K562 (cell line): ENCODE measurements at regions not wholly inside any gene's neighbourhood (a gene's known extent, or its start where the extent isn't known, plus 50 kb on each side); places are given as distances from the start of the nearest gene placed in this dataset.

Experiments
- ATAC-seq: fragments of 200-7000 bp; cut with Tn5 transposase; 3 replicates; pipeline ENCODE4 v1.9.1; 2020; ENCODE audit warnings: moderate library complexity
- BruUV-seq: library from RNA; stranded (reverse); fragments of 400-500 nt; replicated peaks from 2 replicates; lab custom pipeline; 2021; lab: Mats Ljungman, UMichigan
- CTCF ChIA-PET: fragments of 300-600 bp; formaldehyde crosslinking; extraction: SDS; loops from one replicate; lab custom pipeline; 2021; ENCODE audit warnings: low intra/inter-chr PET ratio; lab: Yijun Ruan, JAX
- POLR2A ChIA-PET: fragments of 300-600, 350-650 bp; sonication (Branson Sonifier 250); formaldehyde crosslinking; extraction: SDS; loops from one replicate; lab custom pipeline; 2021; ENCODE audit warnings: antibody characterized with exemption, inconsistent platforms; lab: Yijun Ruan, JAX
- DNase-seq, 4 experiments: peaks; one replicate each; pipeline versions ENCODE4 v3.0.0 to v3.0.0-alpha.2; 2011 to 2018; ENCODE audit warnings: low spot score in 3 of 4, mixed read lengths in 3 of 4; ENCODE audit errors: extremely low read depth in 1 of 4
- FAIRE-seq: peaks from 2 replicates; lab custom pipeline; 2011; peaks lifted over from hg19 to GRCh38; lab: Jason Lieb, UNC
- H2AFZ ChIP-seq: 2 replicates; pipeline ENCODE4 v1.6.0; 2011; ENCODE audit warnings: low read depth, low read length, control low read depth, inconsistent platforms
- H3K27ac ChIP-seq: fragments of 200-600 bp; 3 replicates; pipeline ENCODE4 v1.8.0; 2011; ENCODE audit warnings: low read depth, mild to moderate bottlenecking, control low read depth, inconsistent platforms, low read length, moderate library complexity, mixed read lengths; ENCODE audit errors: extremely low read depth
- H3K27me3 ChIP-seq, 2 experiments: fragments of 300-600 bp in 1 of 2; 2 replicates in 1 of 2; 3 replicates in 1 of 2; pipeline versions ENCODE4 v1.6.0 to v1.8.0; 2011; ENCODE audit warnings: inconsistent platforms in 2 of 2, low read length in 2 of 2, mild to moderate bottlenecking in 1 of 2, mixed read lengths in 1 of 2, moderate library complexity in 1 of 2; ENCODE audit not compliant: control insufficient read depth in 2 of 2, insufficient read depth in 2 of 2
- H3K36me3 ChIP-seq: fragments of 300-600 bp; 3 replicates; pipeline ENCODE4 v1.8.0; 2011; ENCODE audit warnings: mild to moderate bottlenecking, low read length, inconsistent platforms; ENCODE audit not compliant: control insufficient read depth, insufficient read depth
- H3K4me1 ChIP-seq, 2 experiments: fragments of 200-600 bp in 1 of 2; replicated peaks in 1 of 2; 2 replicates in 1 of 2; 3 replicates in 1 of 2; pipeline versions ENCODE4 v1.5.1 to v1.8.0; 2011; ENCODE audit warnings: inconsistent platforms in 2 of 2, low read length in 2 of 2, mild to moderate bottlenecking in 1 of 2, mixed read lengths in 1 of 2, moderate library complexity in 1 of 2; ENCODE audit not compliant: control insufficient read depth in 2 of 2, insufficient read depth in 2 of 2
- H3K4me2 ChIP-seq: 2 replicates; pipeline ENCODE4 v1.6.1; 2011; ENCODE audit warnings: low read length, control low read depth, inconsistent platforms, mixed read lengths; ENCODE audit not compliant: insufficient read depth
- H3K4me3 ChIP-seq: fragments of 200-600 bp; sonication (generic), shearing (Covaris generic); 2 replicates; pipeline ENCODE4 v1.5.1; 2016; ENCODE audit warnings: control low read depth, inconsistent platforms
- H3K79me2 ChIP-seq: fragments of 200-600 bp; 3 replicates; pipeline ENCODE4 v1.8.0; 2011; ENCODE audit warnings: low read length, inconsistent platforms; ENCODE audit not compliant: control insufficient read depth, insufficient read depth
- H3K9ac ChIP-seq, 2 experiments: 2 replicates each; pipeline versions ENCODE4 v1.6.0 to v1.6.1; 2011; ENCODE audit warnings: low read depth in 2 of 2, low read length in 2 of 2, control low read depth in 1 of 2, inconsistent platforms in 1 of 2, mild to moderate bottlenecking in 1 of 2, mixed read lengths in 1 of 2; ENCODE audit not compliant: insufficient read depth in 1 of 2
- H3K9me1 ChIP-seq: one replicate; pipeline ENCODE4 v1.6.0; 2011; ENCODE audit warnings: inconsistent platforms, mild to moderate bottlenecking, low read length, moderate library complexity; ENCODE audit not compliant: control insufficient read depth, insufficient read depth
- H3K9me3 ChIP-seq: replicated peaks from 2 replicates; pipeline ENCODE4 v1.5.1; 2011; ENCODE audit warnings: low read depth, low read length, inconsistent platforms; ENCODE audit not compliant: control insufficient read depth, insufficient read depth
- H4K20me1 ChIP-seq: replicated peaks from 2 replicates; pipeline ENCODE4 v1.6.1; 2011; ENCODE audit warnings: low read length, inconsistent platforms, mixed read lengths; ENCODE audit not compliant: control insufficient read depth, insufficient read depth
- CBX5 ChIP-seq: IDR thresholded peaks from 2 replicates; pipeline ENCODE4 v1.6.1; 2014; ENCODE audit warnings: low read depth, borderline replicate concordance
- FOSL1 ChIP-seq: fragments of 200-800 bp; sonication (Bioruptor generic); conservative IDR thresholded peaks from 2 replicates; pipeline ENCODE4 v1.6.1; 2016; ENCODE audit warnings: missing genetic modification characterization, missing compliant biosample characterization
- JUN ChIP-seq, 2 experiments: sonication (generic) in 1 of 2; formaldehyde crosslinking in 1 of 2; IDR thresholded peaks; 2 replicates each; pipeline versions ENCODE4 v1.6.1 to v1.8.0; 2012 to 2022; ENCODE audit warnings: borderline replicate concordance in 2 of 2, mild to moderate bottlenecking in 2 of 2, improper control_type of control experiment in 1 of 2, low read depth in 1 of 2, low read length in 1 of 2, missing genetic modification reagents in 1 of 2
- NCOR1 ChIP-seq: fragments of 450-650 bp; IDR thresholded peaks from 2 replicates; pipeline ENCODE4 v1.6.1; 2016; ENCODE audit warnings: mild to moderate bottlenecking, moderate library complexity
- NFIC ChIP-seq: fragments of 450-650 bp; IDR thresholded peaks from 2 replicates; pipeline ENCODE4 v1.6.1; 2017; ENCODE audit warnings: mild to moderate bottlenecking, inconsistent platforms
- WGBS: fragments of 100-300 bp; shearing (Covaris generic); methylation state at CpG from one replicate; pipeline ENCODE4 v1.1.6; 2016; ENCODE audit warnings: low coverage, mixed read lengths; ENCODE audit not compliant: insufficient coverage; ENCODE audit errors: missing lambda C conversion rate; 5-methylcytosine and 5-hydroxymethylcytosine counted together
- in situ Hi-C: fragments of 300-500 bp; cut with MboI; formaldehyde crosslinking; loops from 4 replicates; pipeline ENCODE4 v1.15.0; 2018; ENCODE audit warnings: inconsistent platforms, mixed read lengths
- intact Hi-C: fragments of 100-400 bp; cut with micrococcal nuclease; formaldehyde crosslinking; loops from 2 replicates; pipeline ENCODE4 v1.14.2; 2022
- TF ChIP-seq, protein P1 (sequence below): sonication (generic); formaldehyde crosslinking; IDR thresholded peaks from 2 replicates; pipeline ENCODE4 v1.4.0; 2020; ENCODE audit warnings: mild to moderate bottlenecking, missing genetic modification reagents

GRCh38 chr5:29902859-29903258, 1290.6 kb upstream of the CDH6 start:
- Histone ChIP-seq H3K79me2 (no peaks in the 10 kb centered on the region), H2AFZ (no peak overlapping the region), H3K27ac (no peak overlapping the region), H3K36me3 (no peaks in the 10 kb centered on the region), H3K4me2 (no peak overlapping the region), H4K20me1 (no peaks in the 10 kb centered on the region), H3K9me1 (no peaks in the 10 kb centered on the region), H3K9ac (no peak overlapping the region), H3K4me1 (no peaks in the 10 kb centered on the region), H3K27me3 (no peaks in the 10 kb centered on the region), H3K9me3 (no peaks in the 10 kb centered on the region), H3K4me3 (no peak overlapping the region)
- no TSS peak for BruUV-seq
- CTCF ChIA-PET = interaction anchor here (0.7 kb wide), 1 partner anchor 353 kb away, joined by 3 read pairs; no protein-coding TSS in a partner anchor
- FAIRE-seq (no peak), ATAC-seq (no peak), DNase-seq (no peak)
- in situ Hi-C loops (no loop called here), intact Hi-C loops (no loop called here)
- POLR2A ChIA-PET = no interaction called here
- TF ChIP-seq, protein P1, sequence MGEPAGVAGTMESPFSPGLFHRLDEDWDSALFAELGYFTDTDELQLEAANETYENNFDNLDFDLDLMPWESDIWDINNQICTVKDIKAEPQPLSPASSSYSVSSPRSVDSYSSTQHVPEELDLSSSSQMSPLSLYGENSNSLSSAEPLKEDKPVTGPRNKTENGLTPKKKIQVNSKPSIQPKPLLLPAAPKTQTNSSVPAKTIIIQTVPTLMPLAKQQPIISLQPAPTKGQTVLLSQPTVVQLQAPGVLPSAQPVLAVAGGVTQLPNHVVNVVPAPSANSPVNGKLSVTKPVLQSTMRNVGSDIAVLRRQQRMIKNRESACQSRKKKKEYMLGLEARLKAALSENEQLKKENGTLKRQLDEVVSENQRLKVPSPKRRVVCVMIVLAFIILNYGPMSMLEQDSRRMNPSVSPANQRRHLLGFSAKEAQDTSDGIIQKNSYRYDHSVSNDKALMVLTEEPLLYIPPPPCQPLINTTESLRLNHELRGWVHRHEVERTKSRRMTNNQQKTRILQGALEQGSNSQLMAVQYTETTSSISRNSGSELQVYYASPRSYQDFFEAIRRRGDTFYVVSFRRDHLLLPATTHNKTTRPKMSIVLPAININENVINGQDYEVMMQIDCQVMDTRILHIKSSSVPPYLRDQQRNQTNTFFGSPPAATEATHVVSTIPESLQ (CRISPR knock-in tag) = no peak
- TF ChIP-seq FOSL1 (tag) = 0 out of 2 replicates have a peak, but pooled peaks have one; percentile 20
- WGBS = 24% methylated on average over 2 of the region's 2 CpGs

DNA sequence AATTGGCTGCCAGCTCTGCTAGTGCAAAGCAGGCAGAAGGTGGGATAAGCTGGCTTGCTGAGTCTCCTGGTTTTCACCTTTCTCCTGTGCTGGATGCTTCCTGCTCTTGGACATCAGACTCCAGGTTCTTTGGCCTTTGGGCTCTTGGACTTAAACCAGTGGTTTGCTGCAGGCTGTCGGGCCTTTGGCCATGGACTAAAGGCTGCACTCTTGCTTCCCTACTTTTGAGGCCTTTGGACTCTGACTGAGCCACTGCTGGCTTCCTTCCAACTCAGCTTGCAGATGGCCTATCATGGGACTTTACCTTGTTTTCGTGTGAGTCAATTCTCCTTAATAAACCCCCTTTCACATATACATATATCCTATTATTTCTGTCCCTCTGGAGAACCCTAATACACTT, 1293.9 kb upstream of the CDH6 start:
- Histone ChIP-seq H3K27ac (no peak overlapping the region), H4K20me1 (no peaks in the 10 kb centered on the region), H3K36me3 (no peaks in the 10 kb centered on the region), H2AFZ (0 out of 2 replicates have a peak overlapping the region, but pooled peaks have one; percentile 26), H3K9me3 (no peaks in the 10 kb centered on the region), H3K4me1 (no peaks in the 10 kb centered on the region), H3K4me3 (no peak overlapping the region), H3K9ac (no peak overlapping the region), H3K9me1 (no peaks in the 10 kb centered on the region), H3K27me3 (no peaks in the 10 kb centered on the region), H3K79me2 (no peaks in the 10 kb centered on the region), H3K4me2 (no peak overlapping the region)
- FAIRE-seq (no peak), DNase-seq (peak in 1 of 4 experiments; percentile 40), ATAC-seq (peak; percentile 45; the same call in 2 of the 3 replicates)
- CTCF ChIA-PET = no interaction called here
- POLR2A ChIA-PET = interaction anchor here (0.8 kb wide), 1 partner anchor 369 kb away, joined by 5 read pairs; no protein-coding TSS in a partner anchor
- WGBS = 5% methylated on average over 2 of the region's 2 CpGs
- TF ChIP-seq JUN (IDR thresholded peaks at IDR 0.05; ENCODE audit: borderline replicate concordance, low read depth, low read length) (no peak), JUN (CRISPR knock-in tag; IDR thresholded peaks at IDR 0.05; ENCODE audit: borderline replicate concordance) (no peak), NFIC (peak; percentile 80), CBX5 (no peak), NCOR1 (no peak)
- no TSS peak for BruUV-seq
- in situ Hi-C loops = no loop called here
- intact Hi-C loops = no loop called here
